Erythroblast (primary cell): ENCODE measurements at regions not wholly inside any gene's neighbourhood (a gene's known extent, or its start where the extent isn't known, plus 50 kb on each side); places are given as distances from the start of the nearest gene placed in this dataset.
"Not testable (repeated sequence)": the region's sequence is repeated elsewhere in the genome, so short reads cannot be mapped to it uniquely, and the experiment has no call there.

Experiments used
- GATA1 ChIP-seq: IDR thresholded peaks from 2 replicates; pipeline ENCODE4 v1.6.1; 2011; ENCODE audit warnings: low read depth, mild to moderate bottlenecking, control low read depth, low read length, moderate library complexity
- POLR2A ChIP-seq: IDR thresholded peaks from 2 replicates; pipeline ENCODE4 v1.6.1; 2011; ENCODE audit warnings: mild to moderate bottlenecking, low read length

GRCh38 chr6:150789906-150790305 is 75.6 kb upstream of the MTHFD1L start:
- not testable (repeated sequence) for TF ChIP-seq POLR2A, GATA1
